Endodermal cell (in vitro differentiated cells): ENCODE measurements at regions not wholly inside any gene's neighbourhood (a gene's known extent, or its start where the extent isn't known, plus 50 kb on each side); places are given as distances from the start of the nearest gene placed in this dataset.

Experiments used
- DNase-seq: peaks from one replicate; pipeline ENCODE4 v3.0.0-alpha.2; 2017
- H3K27ac ChIP-seq: 2 replicates; pipeline ENCODE4 v1.5.1; 2013; ENCODE audit warnings: mild to moderate bottlenecking, low read depth, low read length, moderate library complexity
- H3K27me3 ChIP-seq: 2 replicates; pipeline ENCODE4 v1.6.1; 2013; ENCODE audit warnings: mild to moderate bottlenecking, low read length, moderate library complexity; ENCODE audit not compliant: insufficient read depth, control insufficient read depth, poor library complexity, severe bottlenecking
- H3K36me3 ChIP-seq: 2 replicates; pipeline ENCODE4 v1.7.0; 2013; ENCODE audit warnings: mild to moderate bottlenecking, low read length, moderate library complexity; ENCODE audit not compliant: control insufficient read depth, insufficient read depth
- H3K4me1 ChIP-seq: one replicate; pipeline ENCODE4 v1.7.0; 2013; ENCODE audit warnings: low read length; ENCODE audit not compliant: control insufficient read depth, insufficient read depth
- H3K4me3 ChIP-seq: 2 replicates; pipeline ENCODE4 v1.5.1; 2013; ENCODE audit warnings: mild to moderate bottlenecking, low read length, moderate library complexity
- H3K9ac ChIP-seq: 2 replicates; pipeline ENCODE4 v1.6.1; 2013; ENCODE audit warnings: mild to moderate bottlenecking, low read length, moderate library complexity; ENCODE audit not compliant: poor library complexity, severe bottlenecking; ENCODE audit errors: extremely low read depth
- H3K9me3 ChIP-seq: 2 replicates; pipeline ENCODE4 v1.6.1; 2013; ENCODE audit warnings: mild to moderate bottlenecking, low read length, moderate library complexity; ENCODE audit not compliant: control insufficient read depth
- H3K27ac Mint-ChIP-seq: 2 replicates; pipeline ENCODE4 v1.8.0; 2020; ENCODE audit warnings: mixed read lengths
- H3K27me3 Mint-ChIP-seq: 2 replicates; pipeline ENCODE4 v1.8.0; 2021; ENCODE audit warnings: mild to moderate bottlenecking, mixed read lengths; ENCODE audit not compliant: insufficient read depth
- H3K36me3 Mint-ChIP-seq: 2 replicates; pipeline ENCODE4 v1.8.0; 2020; ENCODE audit warnings: low read depth, mixed read lengths
- H3K4me1 Mint-ChIP-seq: 2 replicates; pipeline ENCODE4 v1.8.0; 2020; ENCODE audit warnings: mixed read lengths
- H3K4me3 Mint-ChIP-seq: 2 replicates; pipeline ENCODE4 v1.8.0; 2020; ENCODE audit warnings: mild to moderate bottlenecking, moderate library complexity, mixed read lengths
- H3K9me3 Mint-ChIP-seq: 2 replicates; pipeline ENCODE4 v1.8.0; 2020; ENCODE audit warnings: mild to moderate bottlenecking, mixed read lengths
- WGBS, 2 experiments: methylation state at CpG; one replicate each; pipeline versions ENCODE4 v1.1.5 to v1.1.7; 2013; ENCODE audit warnings: missing lambda C conversion rate in 2 of 2, mixed read lengths in 1 of 2; ENCODE audit not compliant: insufficient coverage in 1 of 2, insufficient read length in 1 of 2; 5-methylcytosine and 5-hydroxymethylcytosine counted together
- TF ChIP-seq, protein P1 (sequence below): fragments of 200-600 bp; sonication (generic); conservative IDR thresholded peaks from 2 replicates; pipeline ENCODE4 v1.5.0; 2021; ENCODE audit warnings: antibody characterized with exemption, mild to moderate bottlenecking

DNA sequence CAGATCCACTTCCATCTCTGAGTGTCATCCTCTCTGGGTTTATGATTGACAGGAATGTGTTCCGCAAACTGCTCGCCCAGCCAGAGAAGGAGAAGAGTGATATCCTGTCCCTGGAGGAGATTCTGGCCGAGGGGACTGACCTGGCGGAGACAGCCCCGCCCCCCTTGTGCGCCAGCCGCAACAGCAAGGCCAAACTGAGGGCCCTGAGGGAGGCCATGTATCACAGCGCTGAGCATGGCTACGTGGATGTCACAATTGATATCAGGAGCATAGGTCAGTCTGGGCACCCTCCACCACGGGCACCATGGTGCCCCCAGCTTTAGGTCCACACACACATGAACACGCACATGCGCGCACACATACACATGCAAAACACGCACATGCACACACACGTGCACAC is 67.5 kb upstream of the PWP1 start:
- H3K27me3 ChIP-seq = peaks cover 10% of the 10 kb centered on the region
- Mint-ChIP-seq H3K27me3 (no peaks in the 10 kb centered on the region), H3K4me3 (no peak overlapping the region), H3K9me3 (no peaks in the 10 kb centered on the region), H3K4me1 (peaks cover 4% of the 10 kb centered on the region), H3K36me3 (no peaks in the 10 kb centered on the region), H3K27ac (no peak overlapping the region)
- no peaks in the 10 kb centered on the region for H3K4me1 ChIP-seq
- no peak for DNase-seq
- H3K36me3 ChIP-seq = no peaks in the 10 kb centered on the region
- no peak overlapping the region for H3K4me3 ChIP-seq
- TF ChIP-seq, protein P1, sequence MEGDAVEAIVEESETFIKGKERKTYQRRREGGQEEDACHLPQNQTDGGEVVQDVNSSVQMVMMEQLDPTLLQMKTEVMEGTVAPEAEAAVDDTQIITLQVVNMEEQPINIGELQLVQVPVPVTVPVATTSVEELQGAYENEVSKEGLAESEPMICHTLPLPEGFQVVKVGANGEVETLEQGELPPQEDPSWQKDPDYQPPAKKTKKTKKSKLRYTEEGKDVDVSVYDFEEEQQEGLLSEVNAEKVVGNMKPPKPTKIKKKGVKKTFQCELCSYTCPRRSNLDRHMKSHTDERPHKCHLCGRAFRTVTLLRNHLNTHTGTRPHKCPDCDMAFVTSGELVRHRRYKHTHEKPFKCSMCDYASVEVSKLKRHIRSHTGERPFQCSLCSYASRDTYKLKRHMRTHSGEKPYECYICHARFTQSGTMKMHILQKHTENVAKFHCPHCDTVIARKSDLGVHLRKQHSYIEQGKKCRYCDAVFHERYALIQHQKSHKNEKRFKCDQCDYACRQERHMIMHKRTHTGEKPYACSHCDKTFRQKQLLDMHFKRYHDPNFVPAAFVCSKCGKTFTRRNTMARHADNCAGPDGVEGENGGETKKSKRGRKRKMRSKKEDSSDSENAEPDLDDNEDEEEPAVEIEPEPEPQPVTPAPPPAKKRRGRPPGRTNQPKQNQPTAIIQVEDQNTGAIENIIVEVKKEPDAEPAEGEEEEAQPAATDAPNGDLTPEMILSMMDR = no peak
- H3K27ac ChIP-seq = no peak overlapping the region
- H3K9ac ChIP-seq = no peak overlapping the region
- no peaks in the 10 kb centered on the region for H3K9me3 ChIP-seq
- WGBS, 2 experiments = 92 to 96% methylated on average over 11 to 15 of the region's 15 CpGs

DNA sequence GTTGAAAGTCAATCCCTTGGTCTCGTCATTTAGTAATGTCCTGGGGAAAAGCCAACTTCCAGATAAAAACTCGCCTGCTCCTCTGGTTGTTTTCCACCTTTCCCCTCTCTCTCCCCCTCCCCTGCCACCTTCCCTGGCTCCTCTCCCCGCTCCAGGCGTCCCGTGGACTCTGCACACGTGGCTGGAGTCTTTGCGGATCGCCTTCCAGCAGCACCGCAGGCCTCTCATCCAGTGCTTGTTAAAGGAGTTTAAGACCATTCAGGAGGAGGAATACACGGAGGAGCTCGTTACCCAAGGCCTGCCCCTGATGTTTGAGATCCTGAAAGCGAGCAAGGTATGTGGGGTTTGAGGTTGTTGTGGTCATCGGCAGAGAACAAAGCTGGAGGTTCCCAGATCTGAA is 65.8 kb upstream of the PWP1 start:
- H3K9ac ChIP-seq = no peak overlapping the region
- H3K9me3 ChIP-seq = peaks cover 5% of the 10 kb centered on the region
- H3K36me3 Mint-ChIP-seq = no peaks in the 10 kb centered on the region
- H3K36me3 ChIP-seq = no peaks in the 10 kb centered on the region
- peaks cover 4% of the 10 kb centered on the region for H3K27me3 ChIP-seq
- peaks cover 3% of the 10 kb centered on the region for H3K27me3 Mint-ChIP-seq
- no peak for DNase-seq
- H3K4me1 Mint-ChIP-seq = no peaks in the 10 kb centered on the region
- H3K4me3 ChIP-seq = no peak overlapping the region
- H3K4me1 ChIP-seq = no peaks in the 10 kb centered on the region
- H3K27ac Mint-ChIP-seq = no peak overlapping the region
- WGBS, 2 experiments = 85 to 100% methylated on average over 3 to 13 of the region's 13 CpGs
- TF ChIP-seq, protein P1 = no peak
- no peak overlapping the region for H3K27ac ChIP-seq
- peaks cover 10% of the 10 kb centered on the region for H3K9me3 Mint-ChIP-seq
- no peak overlapping the region for H3K4me3 Mint-ChIP-seq

DNA sequence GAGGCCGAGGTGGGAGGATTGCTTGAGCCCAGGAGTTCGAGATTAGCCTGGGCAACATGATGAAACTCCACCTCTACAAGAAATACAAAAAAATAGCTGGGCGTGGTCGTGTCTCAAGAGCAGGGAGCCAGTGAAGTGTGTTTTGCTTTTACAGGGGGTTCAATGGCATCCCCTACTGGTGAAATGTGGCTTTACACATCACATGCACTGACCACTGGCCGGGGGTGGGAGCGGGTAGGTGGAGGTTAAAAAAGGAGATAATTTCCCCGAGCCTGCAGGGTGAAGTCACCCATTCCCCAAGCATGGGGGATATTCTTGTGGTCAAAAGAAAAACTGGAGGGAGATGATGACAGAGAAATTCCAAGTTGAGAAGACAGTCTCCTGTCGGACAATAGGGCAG is 63.6 kb upstream of the PWP1 start:
- H3K9ac ChIP-seq = no peak overlapping the region
- peaks cover 16% of the 10 kb centered on the region for H3K9me3 Mint-ChIP-seq
- peak; percentile 87 for DNase-seq

More for the DNA sequence above, 63.6 kb upstream of the PWP1 start:
- Histone ChIP-seq H3K4me3 (no peak overlapping the region), H3K4me1 (no peaks in the 10 kb centered on the region), H3K36me3 (no peaks in the 10 kb centered on the region), H3K27ac (no peak overlapping the region), H3K27me3 (peaks cover 4% of the 10 kb centered on the region), H3K9me3 (peaks cover 13% of the 10 kb centered on the region)
- H3K27ac Mint-ChIP-seq = no peak overlapping the region
- H3K4me1 Mint-ChIP-seq = no peaks in the 10 kb centered on the region
- WGBS, 2 experiments = 82 to 84% methylated on average over 1 to 8 of the region's 8 CpGs
- H3K4me3 Mint-ChIP-seq = no peak overlapping the region
- H3K36me3 Mint-ChIP-seq = no peaks in the 10 kb centered on the region
- H3K27me3 Mint-ChIP-seq = peaks cover 3% of the 10 kb centered on the region
- TF ChIP-seq, protein P1 = peak; percentile 77
